Activated CD4-positive, alpha-beta T cell treated with anti-CD3 and anti-CD28 coated beads, Interleukin-2, amount 50 U/mL, for 1 hour (primary cell): ENCODE measurements at regions not wholly inside any gene's neighbourhood (a gene's known extent, or its start where the extent isn't known, plus 50 kb on each side); places are given as distances from the start of the nearest gene placed in this dataset.

Experiments used
- DNase-seq: peaks from one replicate; pipeline ENCODE4 v3.0.0-alpha.2; 2020

DNA sequence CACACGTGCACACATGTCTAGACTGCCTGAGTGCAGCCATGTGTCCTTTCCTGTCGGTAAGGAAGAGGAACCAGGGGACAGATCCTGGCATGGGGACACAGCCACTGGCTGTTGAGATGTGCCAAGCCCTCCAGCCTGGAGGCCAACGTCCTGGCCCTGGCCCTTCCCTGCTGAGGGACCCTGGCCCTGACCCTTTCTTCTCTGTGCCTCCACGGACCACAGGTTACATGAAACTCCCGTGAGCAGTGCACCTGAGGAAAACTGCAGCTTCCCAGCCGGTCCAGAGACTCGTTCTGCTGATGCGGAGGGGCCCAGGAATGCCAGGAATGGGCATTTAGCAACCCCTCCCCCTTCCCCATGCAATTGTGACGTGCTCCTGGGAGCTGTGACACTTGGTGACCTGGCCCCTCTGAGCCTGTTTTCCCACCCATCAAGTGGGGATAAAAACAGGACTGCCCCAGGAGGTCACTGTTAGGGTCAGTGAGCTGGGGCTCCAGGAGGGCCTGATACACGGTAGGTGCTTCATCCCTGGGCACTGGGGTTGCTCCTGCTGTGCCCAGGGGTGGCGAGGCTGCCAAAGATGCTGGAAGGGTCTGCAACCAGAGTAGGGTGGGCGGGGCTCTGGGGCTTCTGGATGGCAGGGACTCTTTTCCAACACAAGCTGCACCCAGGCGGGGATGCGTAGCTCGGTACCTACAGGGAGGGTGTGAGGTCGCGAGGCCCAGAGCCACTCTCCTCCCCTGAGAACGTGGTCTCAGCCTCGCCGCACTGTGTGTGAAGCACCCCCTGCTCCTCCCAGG lies 151.5 kb downstream of the C9orf50 start:
- no peak for DNase-seq

DNA sequence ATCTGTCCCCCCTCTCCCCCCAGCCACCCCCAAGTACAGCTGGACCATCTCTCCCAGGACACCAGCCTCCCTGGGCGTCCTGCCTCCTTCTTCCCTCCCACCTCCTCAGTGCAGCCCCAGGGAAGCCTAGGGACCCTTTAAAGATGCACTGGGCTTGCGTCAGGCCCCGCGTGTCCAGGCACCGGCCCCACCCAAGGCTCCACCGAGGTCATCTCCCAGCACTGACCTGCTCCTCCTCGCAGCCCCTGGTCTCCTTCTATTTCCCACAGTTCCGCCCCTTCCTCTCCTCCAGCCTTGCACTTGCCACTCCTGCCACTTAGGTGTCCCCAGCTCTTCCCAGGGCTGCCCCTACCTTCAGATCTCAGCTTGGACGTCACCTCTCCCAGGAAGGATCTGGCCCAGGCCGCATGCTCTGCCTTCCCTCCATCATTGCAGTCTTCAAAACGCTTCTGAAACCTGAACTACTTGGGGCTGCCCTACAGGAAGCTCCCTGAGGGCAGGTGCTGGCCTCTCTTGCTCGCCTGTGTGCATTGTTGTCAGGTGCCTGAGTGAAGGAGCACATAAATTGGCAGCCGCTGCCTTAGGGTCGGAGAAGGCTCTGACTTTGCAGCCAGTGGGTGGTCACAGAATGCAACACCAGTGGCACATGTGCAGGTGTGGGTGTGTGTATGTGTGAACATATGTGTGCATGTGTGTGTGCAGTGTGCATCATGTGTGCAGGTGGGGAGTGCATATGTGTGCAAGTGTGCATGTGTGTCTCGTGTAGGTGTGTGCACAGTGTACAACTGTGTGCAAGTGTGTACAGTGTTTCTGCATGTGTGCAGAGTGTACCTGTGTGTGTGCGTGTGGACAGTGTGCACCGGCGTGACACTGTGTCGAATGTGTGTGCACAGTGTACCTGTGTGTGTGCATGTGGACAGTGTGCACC lies 152.9 kb downstream of the C9orf50 start:
- DNase-seq: no peak

DNA sequence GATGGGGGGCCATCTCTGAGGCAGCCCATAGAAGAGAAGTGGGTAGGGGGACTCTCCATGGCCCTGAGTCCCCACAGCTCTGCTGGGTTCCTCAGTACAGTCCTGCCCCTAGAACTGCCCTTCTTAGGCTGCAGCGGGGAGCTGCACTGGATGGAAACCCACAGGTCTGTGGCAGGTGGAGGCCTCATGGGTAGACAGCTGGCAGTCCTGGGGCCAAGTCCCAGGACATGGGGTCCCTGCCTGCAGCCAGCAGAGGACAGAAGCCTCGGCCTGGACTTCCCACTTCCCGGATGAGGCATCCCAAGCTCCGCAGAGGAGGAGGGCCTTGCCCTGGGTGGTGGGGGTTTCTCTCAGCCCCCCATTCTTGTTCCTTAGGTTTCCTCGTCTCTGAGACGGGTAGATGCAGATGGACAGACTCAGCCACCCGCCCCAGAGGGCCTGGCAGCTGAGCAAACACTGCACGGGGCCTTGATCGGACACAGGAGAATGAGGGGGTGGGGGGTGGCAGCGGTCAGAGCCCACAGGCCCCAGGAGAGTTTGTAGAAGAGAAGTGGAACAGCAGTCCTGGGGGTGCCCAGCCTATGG lies 153.8 kb downstream of the C9orf50 start:
- DNase-seq: no peak

GRCh38 chr9:129465834-129466535 lies 154.9 kb downstream of the C9orf50 start:
- no peak for DNase-seq

GRCh38 chr9:129464972-129465833 lies 155.7 kb downstream of the C9orf50 start:
- no peak for DNase-seq

DNA sequence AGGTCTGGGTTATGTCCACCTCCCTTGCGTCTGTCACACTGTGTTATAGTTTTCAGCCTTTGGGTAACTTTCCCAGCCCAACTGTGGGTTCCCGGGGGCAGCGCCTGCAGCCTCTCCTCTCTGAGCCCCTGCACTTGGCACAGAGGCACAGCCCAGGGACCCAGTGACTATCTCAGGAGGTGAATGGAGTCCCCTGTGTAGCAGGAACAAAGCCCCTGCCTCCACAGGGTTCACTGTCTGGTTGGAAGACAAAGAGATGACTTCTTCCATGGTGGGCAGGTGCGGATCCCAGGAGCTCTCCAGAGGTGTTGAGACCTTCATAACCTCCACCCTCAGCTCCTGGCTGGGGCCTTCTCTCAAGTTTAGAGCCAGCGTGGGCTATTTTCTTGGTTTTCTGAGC lies 156.9 kb downstream of the C9orf50 start:
- no peak for DNase-seq

DNA sequence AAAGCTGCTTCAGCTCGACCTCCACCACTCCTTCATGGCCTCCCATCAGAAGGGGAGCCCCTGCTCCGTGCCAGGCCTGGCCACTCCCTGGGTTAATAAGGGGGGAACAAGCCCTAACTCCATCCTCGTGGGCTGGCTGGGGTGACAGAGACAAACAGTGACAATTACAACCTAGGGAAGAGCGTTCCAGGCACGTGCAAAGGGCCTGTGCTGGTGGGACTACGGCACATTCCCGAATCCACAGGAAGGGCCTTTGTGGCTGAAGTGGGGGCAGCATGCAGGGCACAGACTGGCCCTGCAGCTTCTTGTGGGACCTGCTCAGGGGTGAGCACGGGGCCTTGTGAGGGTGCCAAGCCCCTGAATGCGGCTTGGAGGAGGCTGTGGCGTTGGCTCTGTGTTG lies 157.4 kb downstream of the C9orf50 start:
- no peak for DNase-seq

- no peak for DNase-seq
Measured at GRCh38 chr9:129462360-129462759, 158.5 kb downstream of the C9orf50 start.

DNA sequence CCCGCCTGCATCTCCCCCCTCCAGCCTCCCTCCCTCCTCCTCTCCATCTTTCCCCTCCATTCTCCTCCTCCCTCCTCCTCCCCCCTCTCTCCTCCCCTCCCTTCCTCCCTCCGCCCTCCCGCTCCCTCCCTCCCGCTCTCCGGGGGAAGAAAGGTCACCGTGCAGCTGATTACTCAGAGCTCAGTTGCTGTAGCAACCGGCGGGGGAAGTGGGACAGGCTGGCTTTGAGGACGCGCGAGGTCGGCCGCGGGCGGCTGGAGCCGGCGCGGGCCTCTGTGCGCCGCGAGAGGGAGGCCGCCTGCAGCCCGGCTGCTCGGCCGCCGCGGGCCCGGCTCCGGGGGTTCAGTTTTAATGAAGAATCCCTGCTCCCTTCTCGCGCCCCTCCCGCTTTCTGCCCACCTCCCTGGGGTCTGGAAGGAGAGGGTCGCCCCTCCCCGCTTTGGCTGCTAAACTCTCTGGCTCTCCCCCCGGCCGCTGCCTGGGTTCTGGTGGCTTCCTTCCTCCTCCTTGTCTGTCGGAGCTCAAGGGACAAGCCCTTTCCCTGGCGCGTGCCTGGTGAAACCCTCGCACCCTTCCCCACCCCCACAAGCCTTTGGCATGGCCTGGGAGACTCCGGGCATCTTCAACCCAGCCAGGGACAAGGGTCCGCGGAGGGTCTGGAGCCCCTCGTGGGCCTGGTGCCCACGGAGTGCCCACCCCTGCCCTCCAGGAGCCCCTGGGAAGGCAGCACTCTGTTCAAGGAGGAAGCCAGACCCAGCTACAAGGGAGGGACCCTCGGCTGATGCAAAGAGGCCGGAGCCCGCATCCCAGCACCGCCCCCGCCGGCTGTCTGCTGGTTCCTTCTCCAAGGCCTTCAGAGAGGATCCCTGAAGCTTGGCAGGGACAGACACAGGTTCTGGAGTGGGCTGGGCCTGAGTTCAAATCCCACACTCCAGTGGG lies 160.3 kb downstream of the C9orf50 start:
- DNase-seq: peak; percentile 87

DNA sequence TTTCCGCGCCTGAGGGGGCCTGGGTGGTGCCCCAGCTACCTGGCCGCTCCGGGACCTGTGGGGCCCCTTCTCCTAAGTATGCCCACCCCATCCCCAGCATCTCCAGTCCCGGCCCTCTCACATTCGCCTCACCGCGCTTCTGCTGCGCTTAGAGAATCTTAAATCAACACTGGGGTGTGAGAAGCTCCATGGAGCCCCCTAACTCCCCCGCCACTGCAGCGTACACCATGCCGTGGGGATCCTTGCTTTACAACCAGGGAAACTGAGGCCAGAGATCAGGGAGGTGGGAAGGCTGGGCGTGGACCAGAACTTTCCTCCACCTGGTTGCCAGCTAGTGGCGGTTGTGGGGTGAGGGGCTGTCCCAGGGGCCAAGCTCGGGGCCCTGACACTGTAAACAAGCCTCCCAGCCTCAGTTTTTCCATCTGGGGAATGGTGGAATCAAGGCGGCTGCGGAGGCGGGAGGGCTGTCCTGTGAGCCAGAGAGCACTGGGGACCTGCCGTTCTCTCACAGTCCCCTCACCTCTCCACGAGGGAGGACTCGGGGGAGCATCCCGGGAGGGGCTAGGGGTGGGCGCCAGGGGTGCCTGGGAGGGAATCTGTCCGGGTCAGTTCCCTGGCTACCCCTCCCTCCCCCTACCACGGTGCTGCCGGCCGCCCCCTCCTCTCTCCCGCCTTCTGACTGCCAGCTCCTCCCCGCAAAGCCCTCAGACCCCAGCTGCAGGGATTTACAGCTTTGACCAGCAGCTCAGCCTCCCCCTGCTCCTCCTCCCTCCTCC lies 161.2 kb downstream of the C9orf50 start:
- peak; percentile 29 for DNase-seq

DNA sequence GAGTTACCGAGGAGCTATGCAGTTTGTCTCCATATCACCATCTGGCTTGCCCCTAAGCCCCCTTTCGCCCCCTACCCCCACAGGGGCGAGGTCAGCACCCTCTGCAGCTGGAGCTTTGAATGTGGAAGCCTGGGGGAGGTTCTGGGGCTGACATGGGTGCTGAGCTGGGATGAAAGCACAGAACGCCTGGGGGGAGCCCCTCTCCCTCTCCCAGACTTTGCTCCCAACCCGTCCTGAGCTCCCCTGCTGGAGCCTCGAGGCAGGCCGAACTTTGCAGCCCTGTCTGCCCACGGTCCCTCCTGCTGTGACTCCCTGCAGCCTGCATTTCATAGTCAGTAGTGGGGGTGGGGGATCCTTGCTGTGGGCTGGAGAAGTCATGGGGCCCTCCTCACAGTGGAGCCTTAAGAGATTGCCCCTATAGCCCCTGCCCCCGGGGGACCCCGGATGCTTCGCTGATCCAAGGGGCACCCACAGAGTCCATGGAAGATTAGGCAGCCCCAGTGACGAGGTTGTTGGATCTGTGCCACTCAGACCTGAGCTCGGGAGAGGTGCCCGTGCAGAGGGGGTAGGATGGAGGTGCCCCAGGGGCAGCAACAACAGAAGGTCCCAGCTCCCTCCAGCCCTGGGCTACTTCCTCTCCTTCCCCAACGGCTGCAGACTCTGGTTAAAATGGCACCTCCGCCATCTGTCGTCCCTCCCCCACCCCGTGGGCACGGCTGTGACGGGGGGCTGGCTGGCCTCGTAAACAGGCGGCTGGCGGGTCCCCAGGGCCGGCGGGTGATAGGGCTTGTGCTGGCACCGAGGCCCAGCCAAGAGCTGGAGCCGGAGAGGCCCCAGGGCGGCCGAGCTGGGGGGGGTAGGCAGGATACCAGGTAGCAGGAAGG lies 162.0 kb downstream of the C9orf50 start:
- DNase-seq: peak; percentile 26

DNA sequence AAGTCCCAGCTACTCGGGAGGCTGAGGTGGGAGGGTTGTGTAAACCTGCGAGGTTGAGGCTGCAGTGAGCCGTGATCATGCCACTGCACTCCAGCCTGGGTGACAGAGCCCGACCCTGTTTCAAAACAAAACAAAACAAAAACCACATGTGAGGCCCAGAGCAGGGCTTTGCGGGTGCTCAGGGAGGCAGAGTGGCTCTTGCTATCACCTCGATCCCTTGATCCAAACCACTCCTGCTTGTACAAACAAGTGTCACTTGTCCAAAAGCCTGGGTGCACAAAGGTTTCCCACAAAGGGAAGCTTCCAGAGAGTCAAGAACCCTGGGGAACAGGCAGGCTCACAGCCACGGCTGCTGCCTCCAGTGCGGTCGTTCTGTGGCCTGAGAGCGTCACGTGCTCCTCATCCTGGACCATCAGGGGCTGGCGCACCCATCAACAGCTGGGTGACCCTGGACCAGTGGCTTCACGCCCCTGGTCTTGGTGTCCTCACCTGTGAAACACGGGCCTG lies 162.7 kb downstream of the C9orf50 start:
- DNase-seq: peak; percentile 60

DNA sequence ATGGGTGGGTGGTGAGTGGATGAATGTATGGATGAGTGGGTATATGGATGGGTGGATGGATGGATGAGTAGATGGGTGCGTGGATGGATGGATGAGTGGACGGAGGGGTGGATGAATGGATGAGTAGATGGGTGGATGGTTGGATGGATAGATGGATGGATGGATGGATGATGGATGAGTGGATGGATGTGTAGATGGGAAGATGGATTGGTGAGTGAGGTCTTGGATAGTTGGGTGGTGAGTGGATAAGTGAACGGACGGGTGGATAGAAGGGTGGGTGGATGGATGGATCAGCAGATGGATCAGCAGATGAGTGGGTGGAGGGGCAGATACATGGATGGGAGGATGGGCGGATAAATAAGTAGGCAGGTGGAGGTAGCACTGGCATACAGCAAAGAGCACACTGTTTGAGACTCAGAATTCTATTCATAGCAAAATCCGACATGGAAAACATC lies 163.5 kb downstream of the C9orf50 start:
- no peak for DNase-seq

GRCh38 chr9:129456549-129457324 lies 164.2 kb downstream of the C9orf50 start:
- DNase-seq: no peak

DNA sequence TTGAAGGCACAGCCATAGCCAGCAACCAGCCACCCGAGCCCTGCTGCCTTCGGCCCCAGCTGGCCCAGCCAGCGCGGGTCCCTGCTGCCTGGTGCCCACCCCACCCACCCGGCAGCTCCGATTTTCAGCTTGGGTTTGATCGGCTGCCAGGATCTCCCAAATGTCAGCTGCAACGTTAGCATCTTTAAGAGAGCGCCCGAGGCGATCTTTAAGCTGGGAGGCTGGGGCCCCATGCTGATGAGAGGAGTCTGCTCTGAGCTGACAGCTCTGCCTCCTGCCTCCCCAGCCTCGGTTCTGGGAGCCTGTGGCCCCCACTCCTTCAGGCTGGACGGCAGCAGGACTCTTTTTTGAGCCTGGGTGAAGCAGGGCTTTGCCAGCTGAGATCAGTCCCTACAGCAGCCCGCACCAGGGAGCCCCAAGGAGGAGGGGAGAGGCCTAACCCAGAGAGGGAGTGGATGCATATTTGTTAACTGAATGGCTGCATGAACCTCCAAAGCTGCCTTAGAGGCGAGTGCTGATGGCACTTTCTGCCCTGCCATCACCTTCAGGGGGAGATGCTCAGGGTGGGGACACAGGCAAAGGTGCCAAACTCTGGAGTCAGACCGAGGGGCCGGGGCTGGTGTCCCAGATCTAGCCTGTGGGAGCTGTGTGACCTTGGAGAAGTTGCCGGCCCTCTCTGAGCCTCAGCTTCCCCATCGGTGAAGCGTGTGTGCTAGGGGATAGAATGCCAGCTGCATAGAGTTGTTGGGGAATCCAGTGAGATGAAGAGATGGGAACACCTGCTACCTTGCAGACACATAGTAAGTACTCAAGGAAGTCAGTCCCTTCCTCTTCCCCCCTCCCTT lies 165.5 kb downstream of the C9orf50 start:
- DNase-seq: no peak

- DNase-seq: no peak
Measured at GRCh38 chr9:129454467-129455067, 166.3 kb downstream of the C9orf50 start.
